Right lobe of liver (tissue), 6 donors: ENCODE measurements at regions not wholly inside any gene's neighbourhood (a gene's known extent, or its start where the extent isn't known, plus 50 kb on each side); places are given as distances from the start of the nearest gene placed in this dataset.

Experiments used
- ATAC-seq, 4 donors: fragments of 200-7000 bp; cut with Tn5 transposase; one replicate each; pipeline ENCODE4 v1.9.1; 2020; ENCODE audit warnings: mild to moderate bottlenecking in 4 of 4, moderate library complexity in 4 of 4
- DNase-seq, 3 donors: peaks; one replicate each; pipeline ENCODE4 v3.0.0-alpha.2; 2020
- H3K27ac ChIP-seq, 3 donors: fragments of 200-600 bp; one replicate each; pipeline ENCODE4 v1.8.0; 2022
- H3K27me3 ChIP-seq, 2 donors: fragments of 200-600 bp; one replicate each; pipeline ENCODE4 v1.8.0; 2022
- H3K36me3 ChIP-seq, 4 donors: fragments of 200-600 bp; sonication (generic) in 1 of 4; one replicate each; pipeline versions ENCODE4 v1.5.1 to v1.8.0; 2017 to 2022; ENCODE audit warnings: control low read depth in 1 of 4
- H3K4me1 ChIP-seq, 4 donors: fragments of 200-600 bp; sonication (generic) in 1 of 4; one replicate each; pipeline versions ENCODE4 v1.5.1 to v1.8.0; 2017 to 2022; ENCODE audit warnings: control low read depth in 1 of 4
- H3K4me3 ChIP-seq, 3 donors: fragments of 200-600 bp; one replicate each; pipeline ENCODE4 v1.8.0; 2022
- H3K9me3 ChIP-seq, 4 donors: fragments of 200-600 bp; sonication (generic) in 1 of 4; one replicate each; pipeline versions ENCODE4 v1.5.1 to v1.8.0; 2017 to 2022; ENCODE audit warnings: control low read depth in 1 of 4
- CTCF ChIP-seq, 4 donors: fragments of 200-600 bp in 3 of 4; fragments of 450-650 bp in 1 of 4; IDR thresholded peaks; one replicate each; pipeline versions ENCODE4 v1.5.1 to v1.8.0; 2016 to 2022; ENCODE audit warnings: antibody characterized with exemption in 4 of 4, mild to moderate bottlenecking in 2 of 4
- POLR2A ChIP-seq: fragments of 450-650 bp; IDR thresholded peaks from one replicate; pipeline ENCODE4 v1.6.1; 2017; ENCODE audit warnings: antibody characterized with exemption, mild to moderate bottlenecking
- WGBS: methylation state at CpG from one replicate; pipeline ENCODE4 v1.1.6; 2018; ENCODE audit warnings: low coverage, low lambda C conversion rate; ENCODE audit not compliant: insufficient coverage; ENCODE audit errors: missing lambda C conversion rate; 5-methylcytosine and 5-hydroxymethylcytosine counted together
- intact Hi-C, 2 donors: fragments of 100-400 bp; cut with DNase I; formaldehyde crosslinking; loops; one replicate each; pipeline versions ENCODE4 v1.11.2 to v1.14.1; 2022
- donor health status: DM: no; HTN: yes; CAD: no.
- donor health status: DM: no; HTN: no; CAD: no.
- donor health status: DM: no; HTN: no; CAD: no.
- donor health status: DM: no; HTN: yes; CAD: no.
- donor health status: DM: no; HTN: yes; CAD: no.

DNA sequence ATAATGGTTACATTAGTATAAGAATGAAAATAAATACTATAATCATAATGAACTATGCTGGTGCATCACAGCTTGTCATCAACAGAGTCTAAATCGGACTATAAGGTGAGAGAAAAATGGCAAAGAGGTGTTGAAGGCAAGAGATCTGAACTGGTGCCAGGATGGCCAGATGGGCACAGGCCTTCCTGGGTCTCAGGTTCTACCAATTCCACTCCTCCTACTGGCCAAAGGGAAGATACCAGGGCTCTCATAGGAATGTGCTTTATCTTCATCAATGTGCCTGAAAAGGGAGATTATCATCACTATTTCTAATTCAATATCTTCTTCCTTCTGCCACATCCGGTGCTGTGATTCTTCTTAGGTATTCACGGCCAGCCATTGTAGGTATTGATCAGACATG lies 107.6 kb downstream of the GASK1B start:
- intact Hi-C loops, result no loop called here
- ATAC-seq, result no peak
- no peaks in the 10 kb centered on the region for H3K27me3 ChIP-seq
- H3K9me3 ChIP-seq, result no peaks in the 10 kb centered on the region
- no peak overlapping the region for H3K4me3 ChIP-seq
- WGBS, result 38% methylated on average over 3 of the region's 3 CpGs
- no peak for DNase-seq
- H3K36me3 ChIP-seq, result no peaks in the 10 kb centered on the region
- TF ChIP-seq POLR2A (no peak), CTCF (IDR thresholded peaks at IDR 0.05) (no peak)
- H3K27ac ChIP-seq, result no peak overlapping the region
- H3K4me1 ChIP-seq, result no peaks in the 10 kb centered on the region

DNA sequence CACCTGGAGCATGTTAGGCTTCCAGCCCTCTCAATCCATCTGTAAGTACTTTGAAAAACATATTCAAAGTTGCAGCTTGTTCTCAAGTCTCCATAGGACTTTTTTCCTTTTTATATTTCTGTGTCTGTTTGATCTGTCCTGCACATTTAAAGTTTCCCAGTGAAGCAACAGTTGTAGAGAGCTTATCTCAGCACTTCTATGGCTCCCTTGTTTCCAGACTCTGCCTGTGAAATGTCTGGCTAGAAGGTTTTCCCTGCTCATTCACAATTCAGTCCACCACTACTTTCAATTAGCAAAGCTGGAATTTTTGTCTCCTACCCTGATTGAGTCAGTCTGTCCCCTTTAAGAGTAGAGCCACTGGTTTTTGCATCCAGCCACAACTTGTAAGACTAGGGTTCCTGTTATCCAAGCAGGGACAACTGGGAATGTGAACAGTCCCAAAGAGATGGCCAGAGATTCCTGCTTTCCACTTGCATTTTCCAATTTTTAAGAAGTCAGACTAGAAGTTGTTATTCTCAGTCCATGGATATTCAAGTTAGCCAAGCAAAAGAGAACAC lies 116.1 kb downstream of the GASK1B start:
- no peaks in the 10 kb centered on the region for H3K4me1 ChIP-seq
- no peak for ATAC-seq
- no peak overlapping the region for H3K4me3 ChIP-seq
- no peak for TF ChIP-seq CTCF (IDR thresholded peaks at IDR 0.05)
- no peak for TF ChIP-seq POLR2A
- H3K27me3 ChIP-seq, result no peaks in the 10 kb centered on the region
- no peak overlapping the region for H3K27ac ChIP-seq
- no peak for DNase-seq
- no peaks in the 10 kb centered on the region for H3K9me3 ChIP-seq
- intact Hi-C loops, result no loop called here
- H3K36me3 ChIP-seq, result no peaks in the 10 kb centered on the region

DNA sequence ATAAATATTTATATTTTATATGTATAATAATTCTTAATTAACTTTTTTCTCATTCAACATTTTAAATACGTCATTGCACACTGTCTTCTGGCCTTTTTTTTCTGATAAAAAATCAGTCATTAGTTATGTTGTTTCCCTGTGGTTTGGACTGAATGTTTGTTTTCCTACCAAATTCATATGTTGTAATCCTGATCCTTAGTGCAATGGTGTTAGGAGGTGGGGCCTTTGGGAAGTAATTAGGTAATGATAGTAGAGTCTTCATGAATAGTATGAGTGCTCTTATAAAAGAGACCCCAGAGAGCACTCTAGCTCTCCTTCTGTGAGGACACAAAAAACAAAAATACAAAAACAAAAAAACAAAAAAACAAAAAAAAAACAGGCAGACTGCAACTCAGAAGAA lies 117.2 kb downstream of the GASK1B start:
- Histone ChIP-seq H3K4me3 (no peak overlapping the region), H3K27me3 (no peaks in the 10 kb centered on the region), H3K27ac (no peak overlapping the region), H3K9me3 (no peaks in the 10 kb centered on the region), H3K4me1 (no peaks in the 10 kb centered on the region), H3K36me3 (no peaks in the 10 kb centered on the region)
- 54% methylated on average over 1 of the region's 1 CpG for WGBS
- DNase-seq (no peak), ATAC-seq (no peak)
- intact Hi-C loops, result no loop called here
- TF ChIP-seq POLR2A, result no peak

DNA sequence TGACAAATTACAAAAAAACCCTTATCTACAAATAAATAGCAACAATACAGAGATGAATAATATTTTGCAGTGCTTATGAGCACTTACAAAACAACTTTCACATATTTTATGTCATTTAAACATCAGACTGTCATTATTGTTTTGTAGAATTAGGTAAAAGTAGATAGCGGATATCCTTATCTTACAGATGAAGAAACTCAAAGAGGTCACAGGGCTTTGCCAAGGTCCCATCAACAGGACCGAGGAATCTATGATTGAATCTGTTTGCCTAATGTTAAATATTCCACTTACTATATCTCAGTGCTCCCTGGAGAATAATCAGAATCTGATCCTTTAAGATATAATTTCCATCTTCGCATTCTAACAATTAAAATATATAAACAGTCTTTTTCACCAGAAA lies 119.0 kb downstream of the GASK1B start:
- intact Hi-C loops, result no loop called here
- DNase-seq, result no peak

GRCh38 chr4:158053086-158053485 lies 119.7 kb downstream of the GASK1B start:
- Histone ChIP-seq H3K4me3 (no peak overlapping the region), H3K36me3 (no peaks in the 10 kb centered on the region), H3K4me1 (no peaks in the 10 kb centered on the region), H3K27ac (no peak overlapping the region), H3K27me3 (no peaks in the 10 kb centered on the region), H3K9me3 (no peaks in the 10 kb centered on the region)
- DNase-seq (no peak), ATAC-seq (no peak)
- TF ChIP-seq POLR2A (no peak), CTCF (IDR thresholded peaks at IDR 0.05) (no peak)
- intact Hi-C loops, result no loop called here

More for the DNA sequence above, 119.0 kb downstream of the GASK1B start:
- no peaks in the 10 kb centered on the region for H3K9me3 ChIP-seq
- H3K4me1 ChIP-seq, result no peaks in the 10 kb centered on the region
- H3K27ac ChIP-seq, result no peak overlapping the region
- H3K4me3 ChIP-seq, result no peak overlapping the region
- WGBS, result 59% methylated on average over 3 of the region's 3 CpGs
- no peaks in the 10 kb centered on the region for H3K36me3 ChIP-seq
- TF ChIP-seq POLR2A (no peak), CTCF (IDR thresholded peaks at IDR 0.05) (no peak)
- ATAC-seq, result no peak
- H3K27me3 ChIP-seq, result no peaks in the 10 kb centered on the region
